Urinary bladder (tissue), 3 donors: ENCODE measurements at regions not wholly inside any gene's neighbourhood (a gene's known extent, or its start where the extent isn't known, plus 50 kb on each side); places are given as distances from the start of the nearest gene placed in this dataset.
A peak's percentile ranks its signal among the peaks of the same experiment; 100 is the strongest.

Source experiments
- DNase-seq: peaks from one replicate; pipeline ENCODE4 v3.0.0-alpha.2; 2015; ENCODE audit errors: extremely low spot score
- H3K27ac ChIP-seq: one replicate; pipeline ENCODE4 v1.5.1; 2013; ENCODE audit warnings: low read depth, mild to moderate bottlenecking, moderate library complexity
- H3K36me3 ChIP-seq: one replicate; pipeline ENCODE4 v1.6.1; 2013; ENCODE audit warnings: mild to moderate bottlenecking, moderate library complexity; ENCODE audit not compliant: insufficient read depth
- H3K4me1 ChIP-seq: one replicate; pipeline ENCODE4 v1.6.1; 2013; ENCODE audit warnings: mild to moderate bottlenecking, moderate library complexity; ENCODE audit not compliant: insufficient read depth
- H3K4me3 ChIP-seq: one replicate; pipeline ENCODE4 v1.5.1; 2013; ENCODE audit warnings: low read depth, low read length
- WGBS: extraction: QIAGEN DNeasy Blood & Tissue Kit; methylation state at CpG from one replicate; pipeline ENCODE4 v1.1.7; 2013; 5-methylcytosine and 5-hydroxymethylcytosine counted together
- donor health status: healthy with polysubstance abuse.
- donor health status: healthy.

- no peak for DNase-seq
- Histone ChIP-seq H3K4me1 (no peaks in the 10 kb centered on the region), H3K4me3 (no peak overlapping the region), H3K27ac (no peak overlapping the region), H3K36me3 (no peaks in the 10 kb centered on the region)
- 91% methylated on average over 2 of the region's 2 CpGs for WGBS
These were observed 531.2 kb downstream of the HTR7 start for GRCh38 chr10:90326498-90327267.

DNA sequence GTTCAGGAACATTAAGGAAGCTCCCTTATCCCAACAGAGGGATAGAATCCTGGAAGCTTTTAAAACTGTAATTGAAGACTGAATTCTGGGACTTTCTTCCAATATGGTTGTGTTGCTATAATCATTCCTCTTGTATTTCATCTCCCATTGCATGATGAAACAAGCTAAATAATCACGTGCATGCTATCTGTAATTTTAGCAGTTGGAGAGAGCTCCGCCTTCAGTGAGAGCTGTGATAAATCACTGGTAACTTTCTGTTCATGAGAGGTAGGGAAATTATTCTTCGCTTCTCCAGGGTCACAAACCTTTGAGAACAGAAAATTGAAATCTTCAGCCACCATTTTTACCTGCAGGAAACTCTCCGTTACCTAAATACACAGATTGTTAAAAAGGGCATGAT is 530.2 kb downstream of the HTR7 start:
- WGBS: 89% methylated on average over 4 of the region's 4 CpGs
- no peak overlapping the region for H3K4me3 ChIP-seq
- no peak for DNase-seq

GRCh38 chr10:90328459-90328858 is 529.4 kb downstream of the HTR7 start:
- H3K36me3 ChIP-seq: no peaks in the 10 kb centered on the region
- H3K4me3 ChIP-seq: no peak overlapping the region
- WGBS: 82% methylated on average over 1 of the region's 1 CpG
- no peaks in the 10 kb centered on the region for H3K4me1 ChIP-seq
- H3K27ac ChIP-seq: no peak overlapping the region
- DNase-seq: no peak

More for the DNA sequence above, 530.2 kb downstream of the HTR7 start:
- no peaks in the 10 kb centered on the region for H3K36me3 ChIP-seq
- H3K4me1 ChIP-seq: no peaks in the 10 kb centered on the region
- no peak overlapping the region for H3K27ac ChIP-seq

GRCh38 chr10:90328896-90329295 is 528.9 kb downstream of the HTR7 start:
- WGBS: 98% methylated on average over 1 of the region's 1 CpG
- Histone ChIP-seq H3K4me3 (no peak overlapping the region), H3K36me3 (no peaks in the 10 kb centered on the region), H3K4me1 (no peaks in the 10 kb centered on the region), H3K27ac (no peak overlapping the region)
- no peak for DNase-seq

DNA sequence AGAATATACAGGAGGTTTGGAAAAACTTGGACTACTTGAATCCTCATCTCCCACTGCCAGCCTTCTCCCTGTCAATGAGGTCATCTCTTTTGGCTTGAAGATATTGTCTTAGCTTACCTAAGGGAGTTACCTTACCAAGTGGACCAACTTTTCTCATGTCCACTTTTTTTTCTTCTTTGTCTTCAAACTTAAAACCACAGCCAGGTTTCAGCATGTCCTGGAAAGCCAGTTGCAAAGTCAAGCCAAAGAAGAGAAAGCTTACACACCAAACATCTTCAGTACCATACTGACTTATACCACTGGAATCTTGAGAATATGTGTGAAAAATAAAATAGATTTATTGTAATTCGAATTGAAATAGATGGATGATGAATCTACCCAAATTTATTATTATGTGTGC is 520.5 kb downstream of the HTR7 start:
- WGBS: 73% methylated on average over 1 of the region's 1 CpG
- H3K36me3 ChIP-seq: no peaks in the 10 kb centered on the region
- no peak for DNase-seq
- H3K4me3 ChIP-seq: no peak overlapping the region
- H3K4me1 ChIP-seq: no peaks in the 10 kb centered on the region
- no peak overlapping the region for H3K27ac ChIP-seq

GRCh38 chr10:90342480-90342879 is 515.4 kb downstream of the HTR7 start:
- Histone ChIP-seq H3K36me3 (no peaks in the 10 kb centered on the region), H3K4me1 (no peaks in the 10 kb centered on the region), H3K27ac (no peak overlapping the region), H3K4me3 (no peak overlapping the region)
- no peak for DNase-seq

- Histone ChIP-seq H3K27ac (no peak overlapping the region), H3K4me3 (no peak overlapping the region), H3K4me1 (no peaks in the 10 kb centered on the region), H3K36me3 (no peaks in the 10 kb centered on the region)
- DNase-seq: no peak
These were observed 513.6 kb downstream of the HTR7 start for GRCh38 chr10:90344226-90344625.

GRCh38 chr10:90347239-90347638 is 510.6 kb downstream of the HTR7 start:
- Histone ChIP-seq H3K4me1 (no peaks in the 10 kb centered on the region), H3K4me3 (no peak overlapping the region), H3K36me3 (no peaks in the 10 kb centered on the region), H3K27ac (no peak overlapping the region)
- DNase-seq: no peak
- WGBS: 89% methylated on average over 2 of the region's 2 CpGs

DNA sequence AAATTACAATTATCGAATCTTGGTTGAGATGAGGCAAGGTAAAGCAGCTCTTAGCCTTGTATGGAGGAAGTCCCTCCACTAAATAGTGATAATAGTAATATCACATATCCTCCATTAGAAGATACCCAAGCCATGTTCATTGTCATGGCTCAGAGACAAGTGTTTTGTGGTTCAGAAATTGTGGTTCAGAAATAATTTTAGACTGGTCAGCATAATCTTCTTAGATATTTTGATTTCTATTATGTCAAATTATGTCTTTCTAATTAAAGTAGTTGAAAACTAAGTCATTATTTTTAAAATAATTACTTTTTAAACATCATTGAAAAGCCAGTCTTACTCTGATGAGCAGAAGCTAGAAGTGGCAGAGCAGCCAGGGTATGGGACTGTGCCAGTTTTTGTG is 507.7 kb downstream of the HTR7 start:
- 99% methylated on average over 1 of the region's 1 CpG for WGBS
- H3K27ac ChIP-seq: no peak overlapping the region
- no peak for DNase-seq
- no peaks in the 10 kb centered on the region for H3K36me3 ChIP-seq
- no peaks in the 10 kb centered on the region for H3K4me1 ChIP-seq
- no peak overlapping the region for H3K4me3 ChIP-seq

GRCh38 chr10:90352288-90352687 is 505.6 kb downstream of the HTR7 start:
- Histone ChIP-seq H3K4me1 (no peaks in the 10 kb centered on the region), H3K4me3 (no peak overlapping the region), H3K27ac (no peak overlapping the region), H3K36me3 (no peaks in the 10 kb centered on the region)
- WGBS: 69% methylated on average over 7 of the region's 7 CpGs
- no peak for DNase-seq

DNA sequence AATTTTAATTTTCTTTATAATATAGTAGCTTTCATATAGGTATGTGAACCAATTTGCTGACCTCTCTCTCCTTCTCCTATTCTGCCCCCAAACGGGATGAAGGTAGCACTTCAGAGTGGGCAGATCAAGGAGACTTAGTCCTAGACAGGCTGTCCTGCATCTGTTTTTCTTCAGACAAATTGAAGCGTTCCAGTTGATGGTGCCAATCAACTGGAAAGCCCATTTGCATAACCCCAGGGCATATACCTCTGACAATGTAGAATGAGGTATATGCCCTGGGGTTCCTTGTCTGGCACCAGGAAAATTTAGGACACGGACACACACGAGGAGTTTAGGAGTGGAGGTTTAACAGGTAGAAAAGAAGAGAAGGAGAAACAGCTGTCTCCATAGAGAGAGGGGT is 502.9 kb downstream of the HTR7 start:
- Histone ChIP-seq H3K4me3 (no peak overlapping the region), H3K36me3 (no peaks in the 10 kb centered on the region), H3K27ac (no peak overlapping the region), H3K4me1 (no peaks in the 10 kb centered on the region)
- no peak for DNase-seq
- 88% methylated on average over 4 of the region's 4 CpGs for WGBS

DNA sequence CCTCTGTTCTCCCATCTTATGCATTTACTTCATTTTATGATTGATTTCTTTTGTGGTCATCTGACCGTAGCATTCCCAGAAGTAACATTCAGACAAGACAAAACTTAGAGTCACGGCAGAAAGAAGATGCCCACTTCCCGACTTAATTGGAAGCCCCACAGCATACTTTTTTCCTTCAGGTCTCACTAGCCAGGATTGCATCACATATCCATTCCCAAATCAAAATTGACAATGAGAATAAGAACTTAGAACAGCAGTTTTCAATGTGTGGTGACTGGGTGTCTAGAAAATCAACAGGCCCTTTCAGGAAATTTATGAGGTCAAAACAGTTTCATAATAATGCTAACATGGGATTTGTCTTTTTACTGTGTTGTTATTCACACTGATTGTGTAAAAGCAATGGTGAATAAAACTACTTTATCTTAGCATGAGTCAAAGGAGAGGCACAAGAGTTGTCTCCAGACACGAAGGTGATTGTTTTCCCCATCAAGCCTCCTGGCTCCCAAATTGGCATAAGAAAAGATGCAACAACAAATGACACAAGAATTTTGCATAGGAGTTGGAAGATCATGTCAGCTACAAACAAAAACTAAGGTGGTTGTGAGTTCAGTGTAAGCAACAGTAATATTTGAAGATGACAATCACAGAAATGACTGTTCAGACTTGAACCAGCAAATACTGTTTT is 493.9 kb downstream of the HTR7 start:
- no peaks in the 10 kb centered on the region for H3K4me1 ChIP-seq
- WGBS: 79% methylated on average over 4 of the region's 4 CpGs
- no peak overlapping the region for H3K27ac ChIP-seq
- H3K36me3 ChIP-seq: no peaks in the 10 kb centered on the region
- no peak overlapping the region for H3K4me3 ChIP-seq
- DNase-seq: no peak

DNA sequence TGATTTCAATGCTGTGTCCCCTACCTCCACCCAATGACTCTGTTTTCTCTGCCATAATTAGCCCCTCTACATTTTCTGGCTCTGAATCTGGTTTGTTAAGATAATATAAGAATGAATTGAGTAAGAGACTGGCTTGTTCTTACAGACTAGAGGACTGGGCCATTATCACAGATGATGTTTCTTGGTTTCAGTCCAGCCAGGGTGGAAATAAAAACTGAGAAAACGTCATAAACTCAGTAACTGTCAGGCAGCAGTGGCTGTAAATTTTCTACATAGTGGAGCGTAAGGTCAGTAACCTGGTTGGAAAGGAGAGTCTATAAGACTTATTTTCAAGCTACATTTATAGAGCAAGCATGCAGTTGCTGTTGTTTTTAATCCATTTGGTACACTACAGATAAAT is 485.4 kb downstream of the HTR7 start:
- peak; percentile 26 for DNase-seq
- Histone ChIP-seq H3K4me3 (no peak overlapping the region), H3K27ac (no peak overlapping the region), H3K4me1 (no peaks in the 10 kb centered on the region), H3K36me3 (no peaks in the 10 kb centered on the region)
- 45% methylated on average over 2 of the region's 2 CpGs for WGBS

DNA sequence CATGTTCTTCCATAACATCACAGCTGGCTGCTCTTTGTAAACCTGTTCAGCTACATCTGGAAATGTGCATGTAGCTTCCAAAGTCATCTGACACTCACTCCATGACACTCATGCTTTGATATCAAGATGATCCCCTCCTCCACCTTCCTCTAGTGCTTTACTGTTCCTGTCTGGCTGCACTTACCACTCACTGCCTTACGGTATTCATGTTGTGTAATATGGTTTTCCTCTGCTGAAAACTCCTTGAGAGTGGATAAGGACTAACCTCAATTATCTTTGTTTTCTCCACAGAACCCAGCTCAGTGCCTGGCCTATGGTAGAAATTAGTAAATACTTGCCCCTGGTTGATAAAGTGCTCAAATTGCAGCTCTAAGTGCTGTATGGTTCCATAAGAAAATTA is 483.9 kb downstream of the HTR7 start:
- WGBS: 85% methylated on average over 1 of the region's 1 CpG
- no peak for DNase-seq
- Histone ChIP-seq H3K36me3 (no peaks in the 10 kb centered on the region), H3K27ac (no peak overlapping the region), H3K4me1 (no peaks in the 10 kb centered on the region), H3K4me3 (no peak overlapping the region)
